ENCODE measurements at regions not wholly inside any gene's neighbourhood (a gene's known extent, or its start where the extent isn't known, plus 50 kb on each side); places are given as distances from the start of the nearest gene placed in this dataset.

DNA sequence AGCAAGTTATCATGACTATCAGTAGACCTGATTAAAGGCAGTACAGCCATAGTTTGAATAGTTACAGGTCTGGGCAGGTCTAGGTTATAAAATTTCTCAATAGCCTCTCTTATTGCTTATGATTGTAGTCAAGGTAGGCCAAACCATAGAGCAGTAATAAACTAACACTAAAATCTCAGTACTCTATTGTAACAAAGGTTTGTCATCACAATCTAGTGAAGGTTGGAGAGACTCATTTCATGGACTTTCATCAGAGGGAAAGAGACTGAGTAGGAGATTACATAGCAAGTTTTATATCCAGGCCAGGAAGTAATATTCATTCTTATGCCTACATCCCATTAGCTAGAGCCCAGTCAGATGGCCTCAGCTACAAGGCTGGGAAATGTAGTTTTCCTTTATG lies 141.0 kb downstream of the ASB9 start:
- Histone ChIP-seq H3K4me3 (no peak overlapping the region), H3K9me3 (no peaks in the 10 kb centered on the region), H3K27me3 (no peaks in the 10 kb centered on the region), H3K4me1 (no peaks in the 10 kb centered on the region), H3K27ac (no peak overlapping the region), H3K36me3 (replicated peaks in 1 of 2; ENCODE audit: insufficient read depth in 1 of 2, low read depth in 2 of 2) (no peaks in the 10 kb centered on the region)
- TF ChIP-seq POLR2A (IDR thresholded peaks at IDR 0.05) = no peak
- TF ChIP-seq, protein P1, sequence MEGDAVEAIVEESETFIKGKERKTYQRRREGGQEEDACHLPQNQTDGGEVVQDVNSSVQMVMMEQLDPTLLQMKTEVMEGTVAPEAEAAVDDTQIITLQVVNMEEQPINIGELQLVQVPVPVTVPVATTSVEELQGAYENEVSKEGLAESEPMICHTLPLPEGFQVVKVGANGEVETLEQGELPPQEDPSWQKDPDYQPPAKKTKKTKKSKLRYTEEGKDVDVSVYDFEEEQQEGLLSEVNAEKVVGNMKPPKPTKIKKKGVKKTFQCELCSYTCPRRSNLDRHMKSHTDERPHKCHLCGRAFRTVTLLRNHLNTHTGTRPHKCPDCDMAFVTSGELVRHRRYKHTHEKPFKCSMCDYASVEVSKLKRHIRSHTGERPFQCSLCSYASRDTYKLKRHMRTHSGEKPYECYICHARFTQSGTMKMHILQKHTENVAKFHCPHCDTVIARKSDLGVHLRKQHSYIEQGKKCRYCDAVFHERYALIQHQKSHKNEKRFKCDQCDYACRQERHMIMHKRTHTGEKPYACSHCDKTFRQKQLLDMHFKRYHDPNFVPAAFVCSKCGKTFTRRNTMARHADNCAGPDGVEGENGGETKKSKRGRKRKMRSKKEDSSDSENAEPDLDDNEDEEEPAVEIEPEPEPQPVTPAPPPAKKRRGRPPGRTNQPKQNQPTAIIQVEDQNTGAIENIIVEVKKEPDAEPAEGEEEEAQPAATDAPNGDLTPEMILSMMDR (IDR thresholded peaks at IDR 0.05) = no peak
- ATAC-seq (no peak), DNase-seq (no peak)
- intact Hi-C loops (cut with DNase I) = no loop called here

DNA sequence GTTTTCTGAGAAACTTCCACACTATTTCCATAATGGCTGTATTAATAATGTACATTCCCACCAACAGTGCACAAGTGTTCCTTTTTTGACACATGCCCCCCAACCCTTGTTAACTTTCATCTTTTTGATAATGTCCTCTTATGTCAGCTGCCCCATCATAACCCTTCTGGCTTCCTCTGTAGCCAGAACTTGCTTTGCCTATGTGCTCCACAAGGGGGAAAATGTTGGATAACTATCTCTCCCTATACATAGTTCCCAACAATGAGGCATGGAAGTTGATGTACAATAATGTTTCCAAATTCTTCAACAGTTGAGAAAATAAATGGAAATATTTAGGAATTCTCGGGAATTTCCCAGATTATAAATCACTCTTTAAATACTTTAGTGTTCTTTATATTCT lies 142.9 kb downstream of the ASB9 start:
- H3K4me1 ChIP-seq = no peaks in the 10 kb centered on the region
- H3K9me3 ChIP-seq = no peaks in the 10 kb centered on the region
- intact Hi-C loops (cut with DNase I) = no loop called here
- no peaks in the 10 kb centered on the region for H3K27me3 ChIP-seq
- 86 to 93% methylated on average over 1 of the region's 1 CpG for WGBS, 2 donors
- ATAC-seq = no peak
- H3K36me3 ChIP-seq (replicated peaks in 1 of 2; ENCODE audit: insufficient read depth in 1 of 2, low read depth in 2 of 2) = no peaks in the 10 kb centered on the region
- TF ChIP-seq, protein P1 (IDR thresholded peaks at IDR 0.05) = no peak
- TF ChIP-seq POLR2A (IDR thresholded peaks at IDR 0.05) = no peak
- no peak overlapping the region for H3K27ac ChIP-seq
- no peak overlapping the region for H3K4me3 ChIP-seq
- DNase-seq = no peak

DNA sequence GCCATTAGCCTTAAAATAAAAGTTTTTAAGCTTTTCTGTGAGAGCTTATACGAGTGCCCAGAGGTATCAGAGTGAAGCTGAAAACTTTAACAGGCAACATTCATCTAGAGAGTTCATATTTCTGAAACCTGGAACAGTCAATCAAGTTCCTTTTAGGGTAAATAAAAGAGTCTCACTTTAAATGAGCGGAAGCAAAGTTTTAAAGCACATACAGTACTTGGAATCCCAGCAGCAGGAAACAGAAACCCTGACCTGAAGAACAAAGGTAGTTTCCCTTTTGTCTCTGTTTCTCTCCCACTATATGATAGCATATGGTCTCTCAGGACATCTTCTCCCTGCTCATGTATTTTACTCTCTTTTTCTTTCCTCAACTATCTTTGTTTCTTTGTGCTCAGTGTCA lies 153.0 kb downstream of the ASB9 start:
- no peaks in the 10 kb centered on the region for H3K9me3 ChIP-seq
- WGBS, 2 donors = 86 to 96% methylated on average over 2 of the region's 2 CpGs

DNA sequence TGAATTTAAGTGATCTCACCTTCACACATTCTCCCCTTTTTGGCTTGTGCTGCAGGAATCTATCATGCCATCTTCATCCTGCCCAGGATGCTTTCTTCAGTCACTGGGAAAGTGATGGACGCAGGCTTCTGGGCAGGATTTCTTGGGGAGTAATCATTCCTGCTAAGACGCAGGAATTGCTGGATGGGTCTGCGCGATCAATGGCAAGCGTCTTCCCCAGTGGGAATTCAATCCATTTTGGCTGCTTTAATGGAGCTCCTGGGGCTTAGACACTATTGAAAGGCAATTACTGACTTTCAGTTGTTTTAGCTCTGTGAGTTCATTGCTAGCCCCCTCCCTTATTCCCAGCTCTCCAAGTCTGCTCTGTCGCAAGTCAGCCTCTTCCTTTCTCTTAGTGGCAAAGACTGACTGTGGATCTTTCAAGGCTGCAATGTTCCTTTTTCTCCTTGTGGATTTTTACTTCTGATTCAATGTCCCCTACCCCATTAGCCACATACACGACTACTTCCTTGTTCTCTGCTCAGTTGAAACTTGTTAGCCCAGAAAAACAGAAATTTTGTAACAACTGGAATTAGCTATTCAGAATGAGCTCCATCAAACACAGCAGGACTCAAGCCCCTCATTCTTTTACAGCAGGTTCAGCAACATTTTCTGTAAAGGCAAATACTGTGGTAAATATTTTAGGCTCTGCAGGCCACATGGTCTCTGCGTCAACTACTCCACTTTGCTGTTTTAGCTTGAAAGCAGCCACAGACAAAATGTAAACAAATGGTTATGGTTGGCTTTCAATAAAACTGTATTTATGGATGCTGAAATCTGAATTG lies 154.9 kb downstream of the ASB9 start:
- intact Hi-C loops (cut with DNase I) = no loop called here
- ATAC-seq = no peak
- Histone ChIP-seq H3K36me3 (replicated peaks in 1 of 2; ENCODE audit: insufficient read depth in 1 of 2, low read depth in 2 of 2) (no peaks in the 10 kb centered on the region), H3K4me1 (no peaks in the 10 kb centered on the region), H3K27ac (no peak overlapping the region), H3K9me3 (no peaks in the 10 kb centered on the region), H3K27me3 (no peaks in the 10 kb centered on the region), H3K4me3 (no peak overlapping the region)
- DNase-seq = no peak
- no peak for TF ChIP-seq POLR2A (IDR thresholded peaks at IDR 0.05)
- TF ChIP-seq, protein P1 (IDR thresholded peaks at IDR 0.05) = no peak
- 55 to 64% methylated on average over 7 of the region's 8 CpGs for WGBS, 2 donors

More for the DNA sequence above, 153.0 kb downstream of the ASB9 start:
- DNase-seq (no peak), ATAC-seq (no peak)
- no peak overlapping the region for H3K4me3 ChIP-seq
- H3K27me3 ChIP-seq = no peaks in the 10 kb centered on the region
- H3K4me1 ChIP-seq = no peaks in the 10 kb centered on the region
- no peak for TF ChIP-seq POLR2A (IDR thresholded peaks at IDR 0.05)
- TF ChIP-seq, protein P1 (IDR thresholded peaks at IDR 0.05) = no peak
- intact Hi-C loops (cut with DNase I) = no loop called here
- no peak overlapping the region for H3K27ac ChIP-seq
- no peaks in the 10 kb centered on the region for H3K36me3 ChIP-seq (replicated peaks in 1 of 2; ENCODE audit: insufficient read depth in 1 of 2, low read depth in 2 of 2)

All from body of pancreas (tissue), 4 donors.